NCI-H524 treated with DMSO at 0.1 percent for 48 hours (cell line): ENCODE measurements at regions not wholly inside any gene's neighbourhood (a gene's known extent, or its start where the extent isn't known, plus 50 kb on each side); places are given as distances from the start of the nearest gene placed in this dataset.
"Not testable (repeated sequence)": the region's sequence is repeated elsewhere in the genome, so short reads cannot be mapped to it uniquely, and the experiment has no call there.

Source experiments
- DNase-seq: peaks from one replicate; lab custom pipeline; 2025; lab: John Stamatoyannopoulos, UW

- DNase-seq: no peak
These were observed 419.4 kb downstream of the ISL1 start for GRCh38 chr5:51802551-51803184.

GRCh38 chr5:51806677-51807076, 423.4 kb downstream of the ISL1 start:
- no peak for DNase-seq

DNA sequence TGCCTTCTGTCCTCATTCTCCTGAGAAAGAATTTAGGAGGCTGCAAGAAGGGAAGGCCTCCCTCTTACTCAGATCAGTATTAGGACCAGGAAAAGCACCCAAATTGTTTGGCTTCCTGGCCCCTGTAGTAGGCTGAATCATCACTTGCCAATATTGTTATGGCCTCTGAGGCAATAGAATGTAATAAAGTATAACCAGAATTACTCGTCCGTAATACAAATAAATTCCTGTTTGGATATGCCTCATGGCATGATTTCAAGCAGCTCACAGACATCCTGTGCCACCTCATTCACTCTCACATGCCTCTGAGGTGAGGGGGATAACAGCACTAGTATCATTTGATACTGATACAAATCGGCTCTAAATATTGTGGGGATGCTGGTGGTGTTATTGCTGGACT, 427.3 kb downstream of the ISL1 start:
- no peak for DNase-seq

GRCh38 chr5:51811883-51812471, 428.7 kb downstream of the ISL1 start:
- DNase-seq: no peak

GRCh38 chr5:51814817-51815216, 431.6 kb downstream of the ISL1 start:
- DNase-seq: not testable (repeated sequence)

- no peak for DNase-seq
These were observed 433.2 kb downstream of the ISL1 start for GRCh38 chr5:51816427-51816826.

DNA sequence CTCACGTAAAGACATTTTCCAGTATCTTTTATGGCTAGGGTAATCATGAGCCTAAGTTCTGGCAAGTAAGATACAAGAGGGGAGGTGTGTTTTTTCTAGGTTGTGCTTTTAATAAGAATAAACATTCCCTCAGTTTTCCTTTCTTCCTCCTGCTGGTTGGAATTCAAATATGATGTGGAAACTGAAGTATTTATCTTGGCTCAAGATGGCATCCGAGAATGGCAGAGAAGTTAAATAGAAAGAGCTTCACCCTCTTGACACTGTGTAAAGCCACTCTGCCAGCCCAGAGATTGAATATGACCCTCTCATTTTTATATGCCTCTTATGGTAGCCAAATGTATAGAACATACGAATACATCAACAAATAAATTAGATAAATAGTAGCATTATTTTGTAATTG, 438.4 kb downstream of the ISL1 start:
- no peak for DNase-seq

- DNase-seq: no peak
These were observed 446.0 kb downstream of the ISL1 start for GRCh38 chr5:51829230-51829629.

- DNase-seq: no peak
These were observed 446.4 kb downstream of the ISL1 start for GRCh38 chr5:51829691-51830090.

DNA sequence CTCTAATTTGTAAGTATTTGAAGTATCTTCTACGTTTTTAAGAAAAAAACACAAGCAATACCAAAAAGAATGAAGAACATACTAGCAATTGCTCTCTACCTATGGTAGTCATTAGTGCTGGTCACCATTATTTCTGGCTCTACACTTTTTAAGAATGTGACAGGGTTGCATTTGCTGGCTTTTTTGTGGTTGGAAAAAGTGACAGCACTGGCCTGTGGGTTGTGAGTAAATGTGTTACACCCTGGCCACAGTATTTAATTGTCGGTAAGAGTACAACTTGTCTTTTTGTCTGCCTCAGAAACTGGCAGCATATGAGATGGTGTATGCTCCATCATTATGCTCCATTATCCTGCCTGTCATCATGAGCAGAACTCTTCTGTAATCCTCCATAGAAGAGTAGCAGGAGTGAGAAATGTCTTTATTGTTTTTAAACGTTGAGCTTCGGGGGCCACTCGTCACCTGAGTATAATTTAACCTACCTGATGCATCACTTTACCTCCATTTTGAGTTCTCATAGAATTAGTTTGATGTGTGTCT, 449.8 kb downstream of the ISL1 start:
- DNase-seq: no peak

DNA sequence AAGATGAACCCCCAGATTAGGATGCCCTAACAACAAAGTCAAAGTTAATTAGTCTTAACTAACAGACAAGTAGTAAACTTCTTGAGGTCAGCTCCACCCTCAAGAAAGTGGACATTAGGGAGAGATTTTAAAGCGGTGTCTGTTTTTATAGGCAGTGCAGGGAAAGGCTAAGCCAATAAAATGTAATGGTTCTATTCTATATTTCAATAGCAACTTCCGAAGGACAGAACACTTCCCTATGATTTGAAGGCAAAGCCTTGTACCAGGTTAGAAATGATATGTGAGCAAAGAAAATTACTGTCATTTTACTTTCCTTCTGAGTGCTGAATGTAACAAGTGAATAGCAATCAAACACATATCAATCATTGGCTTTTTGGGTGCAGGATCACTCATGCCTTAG, 455.2 kb downstream of the ISL1 start:
- DNase-seq: no peak

- DNase-seq: no peak
These were observed 460.6 kb downstream of the ISL1 start for GRCh38 chr5:51843893-51844292.

GRCh38 chr5:51846015-51846414, 462.8 kb downstream of the ISL1 start:
- DNase-seq: no peak

- DNase-seq: no peak
These were observed 476.4 kb downstream of the ISL1 start for GRCh38 chr5:51859624-51860023.

DNA sequence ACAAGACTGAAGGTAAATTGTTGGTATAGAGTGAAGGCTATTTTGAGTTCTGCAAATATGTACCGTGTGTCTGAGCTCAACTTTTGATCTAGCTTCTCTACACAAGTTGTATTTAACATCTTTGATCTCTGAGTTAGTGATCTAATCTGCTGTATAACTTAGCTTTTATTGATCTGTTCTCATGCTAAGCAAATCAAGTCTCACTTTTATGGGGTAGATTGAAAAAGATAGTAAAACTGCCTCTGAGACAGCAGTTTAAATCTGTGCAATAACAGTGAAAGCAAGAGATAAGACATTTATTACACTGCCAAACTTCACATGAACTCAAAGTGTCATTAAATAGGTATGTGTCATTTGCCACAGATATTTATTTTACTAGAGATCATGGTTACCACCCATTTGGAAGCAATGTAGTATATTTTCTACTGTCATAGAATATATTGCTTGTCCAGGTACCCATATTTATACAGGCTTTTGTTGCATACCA, 477.3 kb downstream of the ISL1 start:
- DNase-seq: no peak

GRCh38 chr5:51872144-51872543, 488.9 kb downstream of the ISL1 start:
- DNase-seq: no peak

- DNase-seq: no peak
These were observed 498.7 kb downstream of the ISL1 start for GRCh38 chr5:51881901-51882300.

DNA sequence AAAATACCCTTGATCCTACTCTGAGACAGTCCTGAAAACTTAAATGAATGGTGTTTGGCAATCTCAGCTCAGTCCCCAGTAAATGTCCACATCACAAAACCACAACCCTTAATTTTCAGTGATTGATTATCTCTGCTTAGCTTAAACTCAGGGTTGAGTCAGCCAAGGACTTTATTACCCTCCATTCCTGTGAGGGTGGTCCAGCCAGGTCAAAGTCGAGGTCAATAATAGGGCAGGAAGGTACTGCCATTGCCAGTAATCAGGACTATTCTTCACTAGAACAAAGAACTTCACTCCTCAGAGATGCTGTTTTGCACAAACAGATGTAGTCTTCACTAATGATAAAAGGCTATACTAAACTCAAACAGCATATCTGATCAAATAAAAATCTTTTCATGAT, 499.4 kb downstream of the ISL1 start:
- DNase-seq: no peak

DNA sequence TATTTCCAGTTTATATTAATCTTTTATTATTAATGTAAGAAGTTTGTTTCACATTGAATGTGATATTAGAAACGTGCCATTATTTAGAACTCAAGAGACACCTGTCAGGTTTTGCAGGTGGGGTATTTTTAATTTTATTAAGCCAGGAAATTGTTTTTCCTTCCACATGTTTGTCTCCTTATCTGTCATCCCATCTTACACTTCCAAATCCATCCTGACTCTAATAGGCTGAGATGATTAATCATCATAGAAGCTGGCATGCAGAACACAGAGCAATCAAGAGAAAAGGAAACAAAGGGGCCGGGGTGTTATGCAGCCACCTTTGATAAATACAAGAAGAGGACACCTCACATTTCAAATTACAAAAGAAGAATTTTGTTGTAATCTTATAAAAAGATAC, 506.5 kb downstream of the ISL1 start:
- no peak for DNase-seq

- no peak for DNase-seq
These were observed 507.3 kb downstream of the ISL1 start for GRCh38 chr5:51890435-51891116.

DNA sequence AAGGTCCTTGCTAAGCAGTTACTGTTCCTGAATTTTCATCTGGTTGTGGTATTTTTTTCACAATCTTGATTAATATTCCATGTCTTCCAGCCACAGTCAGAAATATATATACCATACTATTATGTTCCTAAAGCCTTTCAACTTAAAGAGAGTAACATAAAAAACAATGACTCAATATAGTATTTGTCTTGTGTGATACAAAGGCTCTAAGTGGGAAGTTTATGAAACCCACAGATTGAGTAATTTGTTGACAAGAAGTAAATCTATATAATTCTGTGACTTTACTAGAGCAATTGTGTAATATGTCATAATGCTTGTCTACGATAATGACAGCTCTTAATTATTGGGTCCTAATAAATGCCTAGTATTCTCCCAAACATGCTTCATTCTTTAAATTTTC, 509.4 kb downstream of the ISL1 start:
- DNase-seq: no peak

DNA sequence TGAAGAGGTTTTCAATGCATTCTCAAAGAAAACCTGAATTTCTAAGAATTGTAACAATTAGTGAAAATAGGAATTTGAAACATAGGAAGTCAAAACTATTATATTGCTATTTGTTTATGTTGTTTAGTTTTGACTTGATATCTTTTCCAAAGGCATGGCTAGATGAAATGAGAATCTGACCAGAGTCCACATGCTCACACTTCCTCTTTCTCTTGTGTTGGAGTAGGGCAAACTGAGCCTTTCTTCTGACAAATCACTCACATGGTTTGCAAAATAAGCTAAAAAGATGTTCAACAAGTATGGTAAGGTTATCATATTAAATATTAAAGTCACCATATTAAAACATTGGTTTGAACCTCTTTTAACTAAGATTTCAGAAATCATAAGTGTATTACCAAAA, 512.6 kb downstream of the ISL1 start:
- no peak for DNase-seq

DNA sequence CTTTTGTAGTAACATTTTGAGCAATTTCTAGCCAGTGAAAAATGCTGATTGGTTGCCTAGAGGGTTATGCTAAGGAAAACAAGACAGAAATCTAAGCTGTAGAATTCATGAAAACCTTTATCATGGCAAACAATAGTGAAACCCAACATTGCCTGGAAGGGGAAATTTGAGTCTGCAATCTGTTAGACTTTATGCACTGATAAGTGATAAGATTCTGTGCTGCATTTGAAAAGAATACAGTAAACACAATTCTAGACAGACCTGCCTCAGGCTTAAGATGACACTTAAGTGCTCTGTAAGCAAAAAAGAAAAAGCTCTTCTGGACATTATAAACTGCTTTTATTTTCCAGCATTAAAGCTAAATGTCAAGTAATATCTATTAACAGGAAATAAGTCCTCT, 519.3 kb downstream of the ISL1 start:
- no peak for DNase-seq
